HuH-7 (cell line): ENCODE measurements at regions not wholly inside any gene's neighbourhood (a gene's known extent, or its start where the extent isn't known, plus 50 kb on each side); places are given as distances from the start of the nearest gene placed in this dataset.

Source experiments
- DNase-seq: peaks from one replicate; pipeline ENCODE4 v3.0.0; 2011; ENCODE audit warnings: low spot score

GRCh38 chr9:113741886-113742854 is 133.9 kb upstream of the ZNF618 start:
- DNase-seq: no peak

- no peak for DNase-seq
These were observed 133.2 kb upstream of the ZNF618 start for GRCh38 chr9:113742878-113743277.

DNA sequence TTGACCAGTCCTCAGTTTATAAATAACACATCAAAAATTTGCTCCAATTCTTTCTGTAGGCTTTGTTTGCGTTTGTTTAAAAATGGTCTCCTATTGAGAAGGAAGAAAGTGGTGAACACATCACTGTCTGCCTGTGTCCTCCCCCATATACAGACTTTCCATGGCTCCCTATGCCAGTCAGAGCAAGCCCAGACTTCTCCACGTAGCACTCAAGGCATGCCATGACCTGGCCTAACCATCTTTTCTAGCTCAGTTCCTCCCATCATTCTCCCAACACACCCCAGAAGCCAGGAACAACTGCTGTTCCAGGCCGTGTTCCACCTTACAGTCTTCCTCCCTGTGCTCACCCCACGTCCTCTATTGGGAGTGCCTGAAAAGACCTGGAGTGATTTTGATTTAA is 129.6 kb upstream of the ZNF618 start:
- no peak for DNase-seq

DNA sequence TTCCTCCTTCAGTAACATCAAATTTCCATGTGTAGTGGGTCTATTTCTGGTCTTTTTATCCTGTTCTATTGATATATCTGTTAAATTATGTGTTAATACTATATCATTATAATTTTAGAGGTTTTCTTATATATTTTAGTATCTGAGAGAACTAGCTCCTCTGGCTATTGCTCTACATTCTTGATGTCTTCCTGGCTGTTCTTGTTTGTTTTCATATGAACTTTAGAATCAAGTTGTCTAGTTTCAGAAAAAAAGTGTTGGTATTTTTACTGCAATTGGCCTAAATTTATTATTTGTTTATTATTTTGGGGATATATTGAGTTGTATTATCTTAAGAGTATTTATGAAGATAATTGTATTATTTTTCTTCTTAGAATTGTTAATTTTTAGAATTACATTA is 128.0 kb upstream of the ZNF618 start:
- no peak for DNase-seq

- DNase-seq: no peak
These were observed 122.5 kb upstream of the ZNF618 start for GRCh38 chr9:113753398-113754119.

DNA sequence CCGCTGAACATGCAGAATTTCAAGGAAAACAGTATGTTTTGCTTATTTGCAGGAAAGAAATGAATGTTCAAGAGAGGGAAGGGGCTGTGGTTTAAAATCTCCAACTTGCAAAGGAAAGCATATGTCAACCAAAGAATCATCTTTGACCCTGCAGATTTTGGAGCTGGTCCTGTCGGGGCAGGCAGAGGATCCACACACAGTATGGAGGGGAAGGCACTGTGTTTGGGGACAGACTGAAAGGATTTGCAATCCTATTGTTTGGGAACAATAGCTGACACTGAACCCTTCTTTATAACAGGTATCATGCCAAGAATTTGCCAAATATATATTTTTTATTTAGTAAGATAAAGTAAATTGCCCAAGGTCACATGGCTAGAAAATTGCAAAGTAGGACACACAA is 121.4 kb upstream of the ZNF618 start:
- no peak for DNase-seq

- no peak for DNase-seq
These were observed 120.7 kb upstream of the ZNF618 start for GRCh38 chr9:113755433-113755832.

DNA sequence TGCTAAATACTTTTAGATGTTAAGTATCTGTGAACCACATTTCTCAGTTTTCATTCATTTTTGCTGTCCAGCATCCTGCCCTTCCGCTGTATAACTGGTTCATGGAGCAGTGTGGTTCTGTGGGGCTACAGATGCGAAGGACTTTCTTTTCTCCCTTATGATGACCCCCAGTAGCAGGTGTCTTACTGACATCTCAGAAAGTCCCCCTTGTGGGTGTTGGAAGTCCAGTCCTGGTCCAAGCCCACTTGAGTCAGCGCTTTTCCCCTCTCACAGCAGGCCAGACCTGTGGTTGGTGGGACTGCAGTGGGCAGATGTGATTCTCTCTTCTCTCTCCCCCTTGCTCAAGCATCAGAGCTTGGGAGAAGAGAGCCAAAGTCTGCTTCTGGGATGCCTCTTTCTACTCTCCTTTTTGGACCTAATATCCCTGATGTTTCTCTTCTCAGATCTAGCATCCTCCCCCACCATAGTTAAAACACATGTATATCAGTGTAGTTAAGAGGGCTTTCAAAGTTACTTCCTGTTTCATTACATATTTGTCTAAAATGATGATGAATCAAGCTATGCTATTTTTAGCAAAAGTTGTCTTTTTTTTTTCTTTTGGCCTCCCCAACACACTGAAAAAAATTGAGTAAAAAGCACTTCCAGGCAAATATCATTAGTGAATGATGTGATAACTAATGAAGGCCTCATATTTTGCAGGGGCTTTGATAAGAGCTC is 119.5 kb upstream of the ZNF618 start:
- DNase-seq: no peak

DNA sequence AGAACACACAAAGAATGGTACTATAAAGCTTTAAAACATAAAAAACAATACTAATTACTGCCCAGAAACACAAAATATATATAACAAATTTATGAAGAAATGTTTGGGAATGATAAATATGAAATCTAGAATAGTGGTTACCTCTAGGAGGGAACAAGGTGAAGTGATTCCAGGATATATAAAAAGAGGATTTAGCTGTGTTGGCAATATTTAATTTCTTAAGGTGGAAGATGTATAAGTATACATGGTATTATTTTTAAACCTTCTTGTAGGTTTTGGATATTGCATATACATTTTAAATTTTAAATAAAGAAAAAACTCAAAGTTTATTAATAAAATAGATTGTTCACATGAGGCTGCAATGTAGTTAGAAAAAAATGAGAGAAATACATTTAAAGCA is 112.7 kb upstream of the ZNF618 start:
- DNase-seq: no peak

DNA sequence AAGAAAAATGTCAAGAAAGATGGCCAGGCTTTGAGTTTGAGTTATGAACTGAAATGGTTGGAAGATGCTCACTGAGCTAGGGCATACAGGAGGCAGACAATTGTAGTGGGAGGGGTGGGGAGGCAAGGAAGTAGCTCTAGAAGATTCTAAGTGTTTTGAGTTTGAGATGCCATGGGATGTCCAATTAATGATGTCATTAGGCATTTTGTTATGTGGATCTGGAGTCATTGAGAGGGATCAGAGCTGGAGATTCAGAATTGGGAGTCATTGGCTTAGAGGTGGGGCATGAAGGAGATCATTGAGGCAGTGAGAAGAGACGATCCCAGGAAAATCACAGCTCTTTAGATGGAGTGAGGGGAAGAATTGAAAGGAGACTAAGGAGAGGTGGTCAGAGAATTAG is 111.5 kb upstream of the ZNF618 start:
- no peak for DNase-seq

DNA sequence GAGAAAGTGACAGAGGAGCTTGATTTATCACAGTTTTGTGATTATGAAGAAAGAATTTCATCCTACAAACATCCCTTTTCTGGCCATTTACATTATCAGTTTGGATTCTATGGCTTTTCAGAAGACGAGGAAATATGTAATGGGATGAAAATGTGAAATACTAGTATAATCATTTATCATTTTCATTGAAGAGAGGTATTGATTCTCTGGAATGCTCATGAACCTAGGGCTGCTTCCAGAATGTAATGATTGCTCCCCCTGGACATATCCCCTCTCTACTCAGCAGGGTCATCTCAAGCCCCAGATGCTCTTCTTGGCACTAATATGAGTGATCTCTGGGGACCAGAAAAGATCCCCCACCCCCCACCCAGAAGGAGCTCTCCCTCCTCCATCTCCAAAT is 106.7 kb upstream of the ZNF618 start:
- DNase-seq: no peak

- no peak for DNase-seq
These were observed 105.7 kb upstream of the ZNF618 start for GRCh38 chr9:113770396-113770795.

- DNase-seq: no peak
These were observed 104.9 kb upstream of the ZNF618 start for GRCh38 chr9:113771199-113771598.

DNA sequence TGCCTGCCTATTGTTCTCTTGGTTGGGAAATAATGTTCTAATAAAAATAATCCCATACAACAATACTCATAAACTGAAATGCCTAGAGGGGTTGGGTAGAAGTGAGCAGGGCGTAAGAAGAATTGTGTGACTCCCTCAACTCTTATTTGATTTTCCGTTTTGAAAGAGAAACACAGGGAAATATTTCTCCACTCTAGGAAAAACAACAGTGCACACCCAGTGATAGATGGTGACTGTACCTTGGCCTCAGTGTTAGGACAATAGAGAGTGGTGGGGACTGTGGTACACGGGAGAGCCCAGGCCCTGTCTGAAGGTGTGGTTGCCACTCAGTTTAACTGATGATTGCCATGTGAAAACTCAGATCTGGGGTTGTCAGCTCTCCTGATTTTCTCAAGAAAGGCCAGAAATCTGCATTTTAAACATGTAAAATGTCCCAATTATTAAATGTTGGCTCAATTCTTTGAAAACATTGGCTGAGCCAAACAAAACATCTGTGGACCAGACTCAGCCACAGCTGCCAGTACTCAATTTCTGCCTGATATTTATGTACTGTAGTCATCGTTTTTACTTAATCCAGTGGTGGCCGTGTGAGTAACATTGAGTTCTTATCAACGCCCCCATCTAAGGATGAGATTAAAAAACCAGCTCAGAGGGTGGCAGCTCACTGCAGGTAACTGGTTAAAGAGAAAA is 103.8 kb upstream of the ZNF618 start:
- no peak for DNase-seq

DNA sequence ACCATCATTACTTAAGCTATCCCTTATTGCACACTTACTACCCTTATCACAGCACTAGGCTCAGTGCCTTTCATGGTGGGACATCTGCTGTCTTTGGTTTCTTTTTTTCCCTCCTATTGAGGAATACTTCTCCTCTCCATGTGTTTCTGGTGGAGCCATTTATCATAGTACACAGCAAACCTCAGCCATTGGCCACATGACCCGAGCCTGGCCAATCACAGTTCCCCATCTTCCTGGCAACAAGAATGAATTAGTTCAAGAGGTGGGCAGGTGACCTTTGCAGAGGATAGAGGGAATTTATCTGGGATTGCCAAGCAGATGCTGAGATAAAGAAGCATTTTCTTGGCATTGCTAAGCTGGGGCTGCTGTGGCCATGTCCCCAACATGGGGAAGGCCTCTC is 101.1 kb upstream of the ZNF618 start:
- DNase-seq: no peak

DNA sequence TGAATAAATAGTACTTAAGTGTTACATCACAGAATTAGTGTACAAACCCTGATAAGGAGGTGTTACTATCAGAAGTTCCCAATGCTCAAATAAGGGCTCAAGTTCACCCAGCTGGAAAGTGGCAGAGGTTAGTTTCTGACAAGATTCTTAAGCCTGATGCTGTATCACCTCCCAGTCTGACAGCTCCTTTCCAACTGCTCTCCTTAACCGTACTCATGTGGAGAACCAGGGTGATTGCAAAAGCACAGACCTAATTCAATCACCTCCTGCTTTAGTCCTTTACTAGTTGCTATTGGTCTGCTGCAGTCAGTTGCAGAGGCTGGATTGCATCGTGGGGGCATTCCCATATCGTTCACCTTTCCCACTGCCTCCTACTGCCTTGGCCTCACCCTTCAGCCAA is 100.4 kb upstream of the ZNF618 start:
- DNase-seq: no peak

DNA sequence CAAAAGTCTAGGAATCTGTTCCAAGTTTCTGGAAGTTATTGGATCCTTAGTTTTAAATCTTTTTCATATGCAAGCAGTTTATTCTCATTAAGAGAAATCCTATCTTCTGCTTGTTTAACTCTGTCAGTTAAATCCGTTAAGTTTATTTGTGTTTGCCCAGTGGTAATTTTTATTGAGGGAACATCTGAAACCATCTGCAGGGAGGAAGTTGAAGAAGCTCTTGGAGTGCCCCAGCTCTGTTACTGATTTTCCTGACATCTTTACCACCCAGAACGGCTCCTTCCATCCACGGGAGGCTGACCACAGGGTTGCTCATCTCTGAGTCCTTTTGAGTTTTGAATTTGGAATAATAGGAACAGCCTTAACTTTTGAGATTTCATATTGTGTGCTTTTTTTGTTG is 99.9 kb upstream of the ZNF618 start:
- DNase-seq: no peak

GRCh38 chr9:113781381-113781780 is 94.7 kb upstream of the ZNF618 start:
- DNase-seq: no peak

DNA sequence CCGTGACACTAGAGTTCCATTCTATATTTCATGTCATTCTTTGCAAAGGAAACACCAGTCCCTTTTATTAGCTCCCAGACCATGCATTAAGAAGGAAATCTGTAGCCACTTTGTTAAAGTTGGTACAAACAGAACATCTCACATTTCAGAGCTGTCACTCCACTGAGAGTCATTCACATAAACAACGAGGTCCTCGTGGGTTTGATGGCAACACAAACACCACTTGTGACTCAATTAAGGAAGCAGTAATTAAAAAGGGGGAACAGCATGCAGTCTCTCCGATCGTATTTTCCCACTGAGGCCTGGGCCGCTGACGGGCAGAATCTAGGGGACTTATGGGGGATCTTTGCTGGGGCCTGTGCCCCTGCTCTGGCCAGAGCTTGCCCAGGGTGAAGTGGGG is 94.2 kb upstream of the ZNF618 start:
- no peak for DNase-seq

DNA sequence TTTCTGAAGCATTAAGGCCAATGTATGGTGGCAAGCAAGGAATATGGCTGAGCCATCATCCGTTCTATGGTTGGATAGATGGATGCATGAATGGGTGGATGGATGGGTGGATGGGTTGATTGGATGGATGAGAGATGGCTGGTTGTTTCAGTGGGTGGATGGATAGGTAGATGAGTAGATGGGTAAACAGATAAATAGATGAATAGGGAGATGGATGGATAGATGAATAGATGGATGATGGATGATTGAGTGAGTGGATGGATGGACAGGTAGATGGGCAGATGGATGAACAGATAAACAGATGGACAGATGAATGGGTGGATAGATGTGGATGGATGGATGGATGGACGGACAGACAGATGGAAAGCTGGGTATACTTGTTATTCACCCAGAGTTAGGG is 92.6 kb upstream of the ZNF618 start:
- no peak for DNase-seq

DNA sequence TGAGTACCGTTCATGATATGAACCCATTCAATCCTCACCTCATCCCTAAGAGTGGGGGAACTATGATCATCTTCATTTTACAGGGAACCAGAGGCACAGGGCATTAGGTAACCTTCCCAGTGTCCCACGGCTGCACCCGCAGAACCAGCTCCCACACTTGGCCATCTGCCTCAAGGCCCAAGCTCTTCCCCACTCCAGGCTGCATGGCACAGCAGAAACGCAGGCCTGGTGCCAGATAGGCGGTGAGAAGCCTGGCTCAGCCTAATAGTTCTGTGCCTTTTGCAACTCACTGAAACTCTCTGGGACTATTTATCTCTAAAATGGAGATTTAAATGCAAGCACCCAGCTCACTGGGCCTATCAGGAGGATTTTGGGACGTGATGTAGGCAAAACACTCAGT is 90.8 kb upstream of the ZNF618 start:
- no peak for DNase-seq

- DNase-seq: no peak
These were observed 90.0 kb upstream of the ZNF618 start for GRCh38 chr9:113786071-113786470.
